Body of pancreas (tissue), 4 donors: ENCODE measurements at regions not wholly inside any gene's neighbourhood (a gene's known extent, or its start where the extent isn't known, plus 50 kb on each side); places are given as distances from the start of the nearest gene placed in this dataset.

Source experiments
- POLR2A ChIP-seq, 3 donors: fragments of 450-650 bp; IDR thresholded peaks; one replicate each; pipeline ENCODE4 v1.6.1; 2016; ENCODE audit warnings: antibody characterized with exemption in 3 of 3, mild to moderate bottlenecking in 2 of 3
- TF ChIP-seq, protein P1 (sequence below), 7 experiments: fragments of 450-650 bp in 4 of 7; fragments of 200-600 bp in 3 of 7; sonication (generic) in 3 of 7; IDR thresholded peaks; one replicate each; pipeline ENCODE4 v1.5.1; 2016 to 2019; ENCODE audit warnings: antibody characterized with exemption in 7 of 7

- TF ChIP-seq, protein P1, sequence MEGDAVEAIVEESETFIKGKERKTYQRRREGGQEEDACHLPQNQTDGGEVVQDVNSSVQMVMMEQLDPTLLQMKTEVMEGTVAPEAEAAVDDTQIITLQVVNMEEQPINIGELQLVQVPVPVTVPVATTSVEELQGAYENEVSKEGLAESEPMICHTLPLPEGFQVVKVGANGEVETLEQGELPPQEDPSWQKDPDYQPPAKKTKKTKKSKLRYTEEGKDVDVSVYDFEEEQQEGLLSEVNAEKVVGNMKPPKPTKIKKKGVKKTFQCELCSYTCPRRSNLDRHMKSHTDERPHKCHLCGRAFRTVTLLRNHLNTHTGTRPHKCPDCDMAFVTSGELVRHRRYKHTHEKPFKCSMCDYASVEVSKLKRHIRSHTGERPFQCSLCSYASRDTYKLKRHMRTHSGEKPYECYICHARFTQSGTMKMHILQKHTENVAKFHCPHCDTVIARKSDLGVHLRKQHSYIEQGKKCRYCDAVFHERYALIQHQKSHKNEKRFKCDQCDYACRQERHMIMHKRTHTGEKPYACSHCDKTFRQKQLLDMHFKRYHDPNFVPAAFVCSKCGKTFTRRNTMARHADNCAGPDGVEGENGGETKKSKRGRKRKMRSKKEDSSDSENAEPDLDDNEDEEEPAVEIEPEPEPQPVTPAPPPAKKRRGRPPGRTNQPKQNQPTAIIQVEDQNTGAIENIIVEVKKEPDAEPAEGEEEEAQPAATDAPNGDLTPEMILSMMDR (IDR thresholded peaks at IDR 0.05), result no peak
- no peak for TF ChIP-seq POLR2A (IDR thresholded peaks at IDR 0.05)
Measured at GRCh38 chr3:177317247-177317646, 120.0 kb upstream of the TBL1XR1 start.
